SJSA1 (cell line): ENCODE measurements at regions not wholly inside any gene's neighbourhood (a gene's known extent, or its start where the extent isn't known, plus 50 kb on each side); places are given as distances from the start of the nearest gene placed in this dataset.

Source experiments
- DNase-seq, 2 experiments: peaks; one replicate each; pipeline ENCODE4 v3.0.0-alpha.2; 2015 to 2020; ENCODE audit warnings: low spot score in 2 of 2, low read depth in 1 of 2
- H3K27ac ChIP-seq: fragments of 250-450 bp; sonication (Bioruptor Pico); 2 replicates; pipeline ENCODE4 v1.5.1; 2020; ENCODE audit warnings: mild to moderate bottlenecking, moderate library complexity
- H3K27me3 ChIP-seq: fragments of 250-450 bp; sonication (Bioruptor Pico); replicated peaks from 2 replicates; pipeline ENCODE4 v1.5.1; 2020; ENCODE audit warnings: mild to moderate bottlenecking, moderate library complexity
- H3K36me3 ChIP-seq: fragments of 250-450 bp; sonication (Bioruptor Pico); 2 replicates; pipeline ENCODE4 v1.5.1; 2020; ENCODE audit warnings: mild to moderate bottlenecking
- H3K4me1 ChIP-seq: fragments of 250-450 bp; sonication (Bioruptor Pico); replicated peaks from 2 replicates; pipeline ENCODE4 v1.6.1; 2021; ENCODE audit warnings: mild to moderate bottlenecking
- H3K4me3 ChIP-seq: fragments of 250-450 bp; sonication (Bioruptor Pico); 2 replicates; pipeline ENCODE4 v1.5.1; 2020; ENCODE audit warnings: mild to moderate bottlenecking
- H3K9me3 ChIP-seq: fragments of 250-450 bp; sonication (Bioruptor Pico); replicated peaks from 2 replicates; pipeline ENCODE4 v1.5.1; 2020; ENCODE audit warnings: mild to moderate bottlenecking

GRCh38 chr7:1286946-1287645 lies 54.4 kb downstream of the UNCX start:
- Histone ChIP-seq H3K9me3 (no peaks in the 10 kb centered on the region), H3K36me3 (no peaks in the 10 kb centered on the region), H3K4me3 (no peak overlapping the region), H3K27me3 (peaks cover 55% of the 10 kb centered on the region), H3K4me1 (peaks cover 6% of the 10 kb centered on the region), H3K27ac (no peak overlapping the region)
- no peak for DNase-seq

- Histone ChIP-seq H3K9me3 (no peaks in the 10 kb centered on the region; the same call in 1 of the 2 replicates), H3K27ac (no peak overlapping the region), H3K27me3 (peaks cover 61% of the 10 kb centered on the region), H3K36me3 (no peaks in the 10 kb centered on the region), H3K4me1 (peaks cover 6% of the 10 kb centered on the region), H3K4me3 (no peak overlapping the region)
- no peak for DNase-seq
These were observed 55.1 kb downstream of the UNCX start for GRCh38 chr7:1287752-1288201.

- H3K9me3 ChIP-seq: no peaks in the 10 kb centered on the region; the same call in 1 of the 2 replicates
- H3K27ac ChIP-seq: no peak overlapping the region
- no peaks in the 10 kb centered on the region for H3K36me3 ChIP-seq
- peaks cover 6% of the 10 kb centered on the region for H3K4me1 ChIP-seq
- no peak overlapping the region for H3K4me3 ChIP-seq
- DNase-seq: no peak
- H3K27me3 ChIP-seq: peaks cover 64% of the 10 kb centered on the region
These were observed 55.8 kb downstream of the UNCX start for GRCh38 chr7:1288390-1288995.

- Histone ChIP-seq H3K9me3 (no peaks in the 10 kb centered on the region; the same call in 1 of the 2 replicates), H3K4me3 (no peak overlapping the region), H3K4me1 (peaks cover 6% of the 10 kb centered on the region), H3K27me3 (peaks cover 61% of the 10 kb centered on the region), H3K27ac (no peak overlapping the region), H3K36me3 (no peaks in the 10 kb centered on the region)
- no peak for DNase-seq
These were observed 56.4 kb downstream of the UNCX start for GRCh38 chr7:1288996-1289551.

- no peaks in the 10 kb centered on the region; the same call in 1 of the 2 replicates for H3K9me3 ChIP-seq
- no peaks in the 10 kb centered on the region for H3K36me3 ChIP-seq
- no peak overlapping the region for H3K4me3 ChIP-seq
- DNase-seq: no peak
- H3K27ac ChIP-seq: no peak overlapping the region
- H3K4me1 ChIP-seq: peaks cover 6% of the 10 kb centered on the region
- peaks cover 55% of the 10 kb centered on the region for H3K27me3 ChIP-seq
These were observed 57.0 kb downstream of the UNCX start for GRCh38 chr7:1289666-1290025.

- DNase-seq: no peak
These were observed 57.5 kb downstream of the UNCX start for GRCh38 chr7:1290026-1290678.

GRCh38 chr7:1290679-1291356 lies 58.1 kb downstream of the UNCX start:
- H3K9me3 ChIP-seq: no peaks in the 10 kb centered on the region; the same call in 1 of the 2 replicates
- DNase-seq: no peak
- H3K4me3 ChIP-seq: no peak overlapping the region
- no peak overlapping the region for H3K27ac ChIP-seq
- no peaks in the 10 kb centered on the region for H3K36me3 ChIP-seq
- H3K27me3 ChIP-seq: peaks cover 52% of the 10 kb centered on the region
- H3K4me1 ChIP-seq: peaks cover 6% of the 10 kb centered on the region

More at GRCh38 chr7:1290026-1290678, 57.5 kb downstream of the UNCX start:
- Histone ChIP-seq H3K4me3 (no peak overlapping the region), H3K27me3 (peaks cover 51% of the 10 kb centered on the region), H3K9me3 (no peaks in the 10 kb centered on the region; the same call in 1 of the 2 replicates), H3K4me1 (peaks cover 6% of the 10 kb centered on the region), H3K36me3 (no peaks in the 10 kb centered on the region), H3K27ac (no peak overlapping the region)

GRCh38 chr7:1291357-1291689 lies 58.7 kb downstream of the UNCX start:
- Histone ChIP-seq H3K36me3 (no peaks in the 10 kb centered on the region), H3K27me3 (peaks cover 57% of the 10 kb centered on the region), H3K27ac (no peak overlapping the region), H3K4me3 (no peak overlapping the region), H3K4me1 (peaks cover 6% of the 10 kb centered on the region), H3K9me3 (no peaks in the 10 kb centered on the region; the same call in 1 of the 2 replicates)
- DNase-seq: no peak

GRCh38 chr7:1291845-1292765 lies 59.4 kb downstream of the UNCX start:
- Histone ChIP-seq H3K27me3 (peaks cover 65% of the 10 kb centered on the region), H3K4me3 (no peak overlapping the region), H3K27ac (no peak overlapping the region), H3K4me1 (peaks cover 6% of the 10 kb centered on the region), H3K36me3 (no peaks in the 10 kb centered on the region), H3K9me3 (no peaks in the 10 kb centered on the region; the same call in 1 of the 2 replicates)
- no peak for DNase-seq

- no peak for DNase-seq
- no peak overlapping the region for H3K27ac ChIP-seq
- no peaks in the 10 kb centered on the region; the same call in 1 of the 2 replicates for H3K9me3 ChIP-seq
- no peaks in the 10 kb centered on the region for H3K36me3 ChIP-seq
- no peak overlapping the region for H3K4me3 ChIP-seq
- H3K4me1 ChIP-seq: peaks cover 6% of the 10 kb centered on the region
- H3K27me3 ChIP-seq: peaks cover 75% of the 10 kb centered on the region
These were observed 60.5 kb downstream of the UNCX start for GRCh38 chr7:1292972-1293830.

- no peaks in the 10 kb centered on the region for H3K36me3 ChIP-seq
- peaks cover 77% of the 10 kb centered on the region for H3K27me3 ChIP-seq
- H3K9me3 ChIP-seq: no peaks in the 10 kb centered on the region; the same call in 1 of the 2 replicates
- peaks cover 6% of the 10 kb centered on the region for H3K4me1 ChIP-seq
- DNase-seq: no peak
- no peak overlapping the region for H3K27ac ChIP-seq
- no peak overlapping the region for H3K4me3 ChIP-seq
These were observed 61.3 kb downstream of the UNCX start for GRCh38 chr7:1293950-1294411.

GRCh38 chr7:1295776-1296355 lies 63.2 kb downstream of the UNCX start:
- no peak for DNase-seq
- no peaks in the 10 kb centered on the region for H3K36me3 ChIP-seq
- no peaks in the 10 kb centered on the region; the same call in 1 of the 2 replicates for H3K9me3 ChIP-seq
- no peak overlapping the region for H3K4me3 ChIP-seq
- no peak overlapping the region for H3K27ac ChIP-seq
- H3K27me3 ChIP-seq: peaks cover 72% of the 10 kb centered on the region
- H3K4me1 ChIP-seq: no peaks in the 10 kb centered on the region
